ENCODE measurements at regions not wholly inside any gene's neighbourhood (a gene's known extent, or its start where the extent isn't known, plus 50 kb on each side); places are given as distances from the start of the nearest gene placed in this dataset.

GRCh38 chr12:18982226-18982949 lies 147.1 kb upstream of the PLEKHA5 start:
- TF ChIP-seq CTCF (IDR thresholded peaks at IDR 0.05) (no peak), POLR2AphosphoS5 (IDR thresholded peaks at IDR 0.05) (no peak), POLR2A (IDR thresholded peaks at IDR 0.05; ENCODE audit: low read depth) (no peak)
